A673 (cell line): ENCODE measurements at regions not wholly inside any gene's neighbourhood (a gene's known extent, or its start where the extent isn't known, plus 50 kb on each side); places are given as distances from the start of the nearest gene placed in this dataset.
A peak's percentile ranks its signal among the peaks of the same experiment; 100 is the strongest.

Experiments
- BruUV-seq: library from RNA; stranded (reverse); fragments of 400-500 nt; replicated peaks from 2 replicates; lab custom pipeline; 2021; lab: Mats Ljungman, UMichigan
- CTCF ChIA-PET: fragments of 300-600 bp; sonication (Branson Sonifier 250); formaldehyde crosslinking; loops from one replicate; lab custom pipeline; 2022; ENCODE audit warnings: antibody characterized with exemption; lab: Charles Lee
- POLR2A ChIA-PET: fragments of 300-600 bp; sonication (Branson Sonifier 250); formaldehyde crosslinking; loops from one replicate; lab custom pipeline; 2022; ENCODE audit warnings: antibody characterized with exemption; ENCODE audit not compliant: low non-redundant PET; lab: Charles Lee
- DNase-seq: peaks from one replicate; pipeline ENCODE4 v3.0.0-alpha.2; 2015; ENCODE audit warnings: low spot score
- H3K27ac ChIP-seq: fragments of 200-600 bp; sonication (generic); 2 replicates; pipeline ENCODE4 v1.5.1; 2016; ENCODE audit warnings: mixed run types, low read depth, mild to moderate bottlenecking, mixed read lengths, antibody characterized with exemption, low read length; ENCODE audit not compliant: poor library complexity, severe bottlenecking
- H3K27me3 ChIP-seq: fragments of 200-600 bp; sonication (generic); replicated peaks from 2 replicates; pipeline ENCODE4 v1.6.1; 2017; ENCODE audit warnings: mixed run types, low read depth, mild to moderate bottlenecking, mixed read lengths, antibody characterized with exemption, low read length; ENCODE audit not compliant: insufficient read depth, poor library complexity
- H3K36me3 ChIP-seq: fragments of 200-600 bp; sonication (generic); 2 replicates; pipeline ENCODE4 v1.6.1; 2016; ENCODE audit warnings: mixed run types, mild to moderate bottlenecking, mixed read lengths, antibody characterized with exemption, low read length; ENCODE audit not compliant: insufficient read depth, poor library complexity, severe bottlenecking
- H3K4me1 ChIP-seq: fragments of 200-600 bp; sonication (generic); 2 replicates; pipeline ENCODE4 v1.6.1; 2017; ENCODE audit warnings: mixed run types, mild to moderate bottlenecking, mixed read lengths, antibody characterized with exemption, low read length; ENCODE audit not compliant: insufficient read depth, poor library complexity, severe bottlenecking
- H3K4me3 ChIP-seq: fragments of 200-600 bp; sonication (generic); 2 replicates; pipeline ENCODE4 v1.5.1; 2016; ENCODE audit warnings: low read depth, mixed run types, mild to moderate bottlenecking, mixed read lengths, low read length; ENCODE audit not compliant: poor library complexity, severe bottlenecking
- H3K9me3 ChIP-seq: fragments of 200-600 bp; sonication (generic); 2 replicates; pipeline ENCODE4 v1.6.1; 2016; ENCODE audit warnings: mixed run types, low read depth, mild to moderate bottlenecking, mixed read lengths, antibody characterized with exemption, low read length; ENCODE audit not compliant: poor library complexity, severe bottlenecking
- CTCF ChIP-seq: fragments of 300-800, 200-600 bp; sonication (generic); conservative IDR thresholded peaks from 2 replicates; pipeline ENCODE4 v1.5.1; 2017; ENCODE audit warnings: low read depth, mild to moderate bottlenecking, antibody characterized with exemption, low read length, moderate library complexity, mixed read lengths
- EZH2 ChIP-seq: fragments of 200-600 bp; sonication (generic); IDR thresholded peaks from 2 replicates; pipeline ENCODE4 v1.6.1; 2017; ENCODE audit warnings: borderline replicate concordance, low read depth, mild to moderate bottlenecking, mixed read lengths, antibody characterized with exemption, low read length; ENCODE audit not compliant: poor library complexity, severe bottlenecking
- intact Hi-C: fragments of 100-400 bp; cut with micrococcal nuclease; formaldehyde crosslinking; loops from one replicate; pipeline ENCODE4 v1.10.0; 2022; ENCODE audit not compliant: unreplicated experiment

- no peak for DNase-seq
- ChIA-PET CTCF (no interaction called here), POLR2A (no interaction called here)
- H3K36me3 ChIP-seq: no peaks in the 10 kb centered on the region
- BruUV-seq: no TSS peak
- H3K27ac ChIP-seq: no peak overlapping the region
- H3K4me3 ChIP-seq: no peak overlapping the region
- intact Hi-C loops: no loop called here
- TF ChIP-seq EZH2: no peak
- H3K9me3 ChIP-seq: no peaks in the 10 kb centered on the region
- H3K27me3 ChIP-seq: no peaks in the 10 kb centered on the region
- peaks cover 6% of the 10 kb centered on the region for H3K4me1 ChIP-seq
Measured at GRCh38 chr12:17064834-17065233, 458.9 kb upstream of the LMO3 start.

- H3K27me3 ChIP-seq: no peaks in the 10 kb centered on the region
- no TSS peak for BruUV-seq
- H3K27ac ChIP-seq: no peak overlapping the region
- ChIA-PET POLR2A (no interaction called here), CTCF (no interaction called here)
- no peaks in the 10 kb centered on the region for H3K36me3 ChIP-seq
- intact Hi-C loops: no loop called here
- peak; percentile 15 for DNase-seq
- no peak overlapping the region for H3K4me3 ChIP-seq
- TF ChIP-seq CTCF: no peak
- no peak for TF ChIP-seq EZH2
- H3K9me3 ChIP-seq: no peaks in the 10 kb centered on the region
- H3K4me1 ChIP-seq: peaks cover 6% of the 10 kb centered on the region
Measured at GRCh38 chr12:17062267-17063036, 456.5 kb upstream of the LMO3 start.

GRCh38 chr12:17060260-17060659 is 454.3 kb upstream of the LMO3 start:
- ChIA-PET CTCF (no interaction called here), POLR2A (no interaction called here)
- no peaks in the 10 kb centered on the region for H3K27me3 ChIP-seq
- H3K4me1 ChIP-seq: peaks cover 6% of the 10 kb centered on the region
- no TSS peak for BruUV-seq
- H3K9me3 ChIP-seq: no peaks in the 10 kb centered on the region
- DNase-seq: no peak
- intact Hi-C loops: no loop called here
- TF ChIP-seq EZH2 (no peak), CTCF (no peak)
- H3K27ac ChIP-seq: no peak overlapping the region
- no peaks in the 10 kb centered on the region for H3K36me3 ChIP-seq
- H3K4me3 ChIP-seq: no peak overlapping the region

- Histone ChIP-seq H3K9me3 (no peaks in the 10 kb centered on the region), H3K36me3 (no peaks in the 10 kb centered on the region), H3K4me1 (peaks cover 6% of the 10 kb centered on the region), H3K27ac (no peak overlapping the region), H3K27me3 (no peaks in the 10 kb centered on the region), H3K4me3 (no peak overlapping the region)
- intact Hi-C loops: no loop called here
- ChIA-PET POLR2A (no interaction called here), CTCF (no interaction called here)
- DNase-seq: no peak
- TF ChIP-seq EZH2 (no peak), CTCF (no peak)
- no TSS peak for BruUV-seq
Measured at GRCh38 chr12:17056546-17056945, 450.6 kb upstream of the LMO3 start.
